ENCODE measurements at regions not wholly inside any gene's neighbourhood (a gene's known extent, or its start where the extent isn't known, plus 50 kb on each side); places are given as distances from the start of the nearest gene placed in this dataset.

- no peak for TF ChIP-seq CTCF (IDR thresholded peaks at IDR 0.05; ENCODE audit: insufficient read depth, low read length)
- H3K4me3 ChIP-seq (ENCODE audit: low read depth, low read length): no peak overlapping the region
Measured at GRCh38 chr2:59786684-59787083, 766.8 kb downstream of the BCL11A start.

GRCh38 chr2:59779571-59779970, 773.9 kb downstream of the BCL11A start:
- DNase-seq (ENCODE audit: low read depth): no peak
- TF ChIP-seq CTCF (IDR thresholded peaks at IDR 0.05; ENCODE audit: insufficient read depth, low read length): no peak
- H3K4me3 ChIP-seq (ENCODE audit: low read depth, low read length): no peak overlapping the region

More at GRCh38 chr2:59786684-59787083, 766.8 kb downstream of the BCL11A start:
- no peak for DNase-seq (ENCODE audit: low read depth)

- H3K4me3 ChIP-seq (ENCODE audit: low read depth, low read length): no peak overlapping the region
- TF ChIP-seq CTCF (IDR thresholded peaks at IDR 0.05; ENCODE audit: insufficient read depth, low read length): no peak
- DNase-seq (ENCODE audit: low read depth): no peak
Measured at GRCh38 chr2:59777120-59777519, 776.3 kb downstream of the BCL11A start.

GRCh38 chr2:59776726-59777008, 776.8 kb downstream of the BCL11A start:
- no peak for DNase-seq (ENCODE audit: low read depth)
- TF ChIP-seq CTCF (IDR thresholded peaks at IDR 0.05; ENCODE audit: insufficient read depth, low read length): no peak
- no peak overlapping the region for H3K4me3 ChIP-seq (ENCODE audit: low read depth, low read length)

- no peak overlapping the region for H3K4me3 ChIP-seq (ENCODE audit: low read depth, low read length)
- TF ChIP-seq CTCF (IDR thresholded peaks at IDR 0.05; ENCODE audit: insufficient read depth, low read length): no peak
- no peak for DNase-seq (ENCODE audit: low read depth)
Measured at GRCh38 chr2:59774821-59775433, 778.5 kb downstream of the BCL11A start.

GRCh38 chr2:59770651-59771050, 782.8 kb downstream of the BCL11A start:
- no peak for DNase-seq (ENCODE audit: low read depth)

More at GRCh38 chr2:59770651-59771050, 782.8 kb downstream of the BCL11A start:
- no peak for TF ChIP-seq CTCF (IDR thresholded peaks at IDR 0.05; ENCODE audit: insufficient read depth, low read length)
- no peak overlapping the region for H3K4me3 ChIP-seq (ENCODE audit: low read depth, low read length)

Measured in fibroblast of the aortic adventitia (primary cell).